ENCODE measurements at regions not wholly inside any gene's neighbourhood (a gene's known extent, or its start where the extent isn't known, plus 50 kb on each side); places are given as distances from the start of the nearest gene placed in this dataset.

DNA sequence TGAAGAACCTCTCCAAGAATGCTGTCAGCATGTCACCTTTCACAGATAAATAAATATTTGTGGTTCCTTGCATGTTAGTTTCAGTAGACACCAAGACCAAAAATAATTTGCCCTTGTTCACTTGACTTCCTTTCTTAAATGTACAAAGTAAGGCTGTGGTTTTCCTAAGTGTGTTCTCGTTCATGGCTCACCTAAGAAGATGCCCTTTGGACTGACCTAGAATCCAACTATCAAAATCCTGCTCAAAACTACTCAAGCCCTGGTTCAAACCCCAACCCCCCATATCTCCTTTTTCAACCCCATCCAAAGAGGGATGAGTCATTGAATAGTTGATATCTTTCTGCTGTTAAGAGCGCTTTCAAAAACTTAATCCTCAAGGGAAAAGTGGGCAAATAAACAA lies 247.8 kb upstream of the ZNF507 start:
- 65% methylated on average over 2 of the region's 2 CpGs for WGBS (ENCODE audit: low lambda C conversion rate, missing lambda C conversion rate)
- Histone ChIP-seq H3K27ac (no peak overlapping the region), H2AFZ (no peak overlapping the region), H3K4me3 (no peak overlapping the region), H3K36me3 (replicated peaks; ENCODE audit: insufficient read depth, low read depth) (no peaks in the 10 kb centered on the region), H3K9me3 (ENCODE audit: low read depth) (no peaks in the 10 kb centered on the region), H3K4me2 (no peak overlapping the region), H3K79me2 (no peaks in the 10 kb centered on the region), H3K4me1 (ENCODE audit: insufficient read depth) (no peaks in the 10 kb centered on the region), H3K27me3 (no peaks in the 10 kb centered on the region), H3K9me2 (replicated peaks; ENCODE audit: insufficient read depth) (no peaks in the 10 kb centered on the region), H4K20me1 (ENCODE audit: insufficient read depth, poor library complexity, severe bottlenecking) (no peaks in the 10 kb centered on the region)
- TF ChIP-seq, protein P1, sequence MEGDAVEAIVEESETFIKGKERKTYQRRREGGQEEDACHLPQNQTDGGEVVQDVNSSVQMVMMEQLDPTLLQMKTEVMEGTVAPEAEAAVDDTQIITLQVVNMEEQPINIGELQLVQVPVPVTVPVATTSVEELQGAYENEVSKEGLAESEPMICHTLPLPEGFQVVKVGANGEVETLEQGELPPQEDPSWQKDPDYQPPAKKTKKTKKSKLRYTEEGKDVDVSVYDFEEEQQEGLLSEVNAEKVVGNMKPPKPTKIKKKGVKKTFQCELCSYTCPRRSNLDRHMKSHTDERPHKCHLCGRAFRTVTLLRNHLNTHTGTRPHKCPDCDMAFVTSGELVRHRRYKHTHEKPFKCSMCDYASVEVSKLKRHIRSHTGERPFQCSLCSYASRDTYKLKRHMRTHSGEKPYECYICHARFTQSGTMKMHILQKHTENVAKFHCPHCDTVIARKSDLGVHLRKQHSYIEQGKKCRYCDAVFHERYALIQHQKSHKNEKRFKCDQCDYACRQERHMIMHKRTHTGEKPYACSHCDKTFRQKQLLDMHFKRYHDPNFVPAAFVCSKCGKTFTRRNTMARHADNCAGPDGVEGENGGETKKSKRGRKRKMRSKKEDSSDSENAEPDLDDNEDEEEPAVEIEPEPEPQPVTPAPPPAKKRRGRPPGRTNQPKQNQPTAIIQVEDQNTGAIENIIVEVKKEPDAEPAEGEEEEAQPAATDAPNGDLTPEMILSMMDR (IDR thresholded peaks at IDR 0.05; ENCODE audit: poor library complexity): no peak
- TF ChIP-seq EZH2phosphoT487 (IDR thresholded peaks at IDR 0.05; ENCODE audit: low read depth, severe bottlenecking, unreplicated experiment) (no peak), EZH2 (IDR thresholded peaks at IDR 0.05; ENCODE audit: borderline replicate concordance) (no peak)
- no peak for DNase-seq (ENCODE audit: low spot score)

DNA sequence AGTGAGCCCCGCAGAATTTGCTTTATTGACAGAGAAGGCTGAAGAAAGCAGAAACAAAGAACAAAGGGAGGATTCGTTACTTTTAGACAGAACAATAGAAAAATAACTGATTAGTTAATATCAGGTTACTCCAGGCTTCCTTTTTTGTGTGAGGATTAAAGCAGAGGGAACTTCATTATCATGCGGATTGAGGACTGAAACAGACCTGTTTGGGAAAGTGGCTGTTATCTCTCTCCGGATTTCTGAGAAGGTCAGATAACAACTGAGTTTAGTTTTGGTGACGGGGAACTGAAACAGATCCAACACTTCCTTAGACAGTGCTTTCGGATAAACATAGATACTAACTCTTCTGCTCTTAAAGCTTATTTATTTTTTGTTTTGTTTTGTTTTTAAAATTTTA lies 246.4 kb upstream of the ZNF507 start:
- Histone ChIP-seq H3K27ac (no peak overlapping the region), H3K4me2 (no peak overlapping the region), H3K4me1 (ENCODE audit: insufficient read depth) (no peaks in the 10 kb centered on the region), H4K20me1 (ENCODE audit: insufficient read depth, poor library complexity, severe bottlenecking) (no peaks in the 10 kb centered on the region), H3K79me2 (no peaks in the 10 kb centered on the region), H2AFZ (no peak overlapping the region), H3K9me2 (replicated peaks; ENCODE audit: insufficient read depth) (no peaks in the 10 kb centered on the region), H3K27me3 (no peaks in the 10 kb centered on the region), H3K9me3 (ENCODE audit: low read depth) (no peaks in the 10 kb centered on the region), H3K4me3 (no peak overlapping the region), H3K36me3 (replicated peaks; ENCODE audit: insufficient read depth, low read depth) (no peaks in the 10 kb centered on the region)
- 8% methylated on average over 6 of the region's 6 CpGs for WGBS (ENCODE audit: low lambda C conversion rate, missing lambda C conversion rate)
- DNase-seq (ENCODE audit: low spot score): no peak
- no peak for TF ChIP-seq EZH2 (IDR thresholded peaks at IDR 0.05; ENCODE audit: borderline replicate concordance)
- TF ChIP-seq EZH2phosphoT487 (IDR thresholded peaks at IDR 0.05; ENCODE audit: low read depth, severe bottlenecking, unreplicated experiment): no peak
- TF ChIP-seq, protein P1 (IDR thresholded peaks at IDR 0.05; ENCODE audit: poor library complexity): no peak

DNA sequence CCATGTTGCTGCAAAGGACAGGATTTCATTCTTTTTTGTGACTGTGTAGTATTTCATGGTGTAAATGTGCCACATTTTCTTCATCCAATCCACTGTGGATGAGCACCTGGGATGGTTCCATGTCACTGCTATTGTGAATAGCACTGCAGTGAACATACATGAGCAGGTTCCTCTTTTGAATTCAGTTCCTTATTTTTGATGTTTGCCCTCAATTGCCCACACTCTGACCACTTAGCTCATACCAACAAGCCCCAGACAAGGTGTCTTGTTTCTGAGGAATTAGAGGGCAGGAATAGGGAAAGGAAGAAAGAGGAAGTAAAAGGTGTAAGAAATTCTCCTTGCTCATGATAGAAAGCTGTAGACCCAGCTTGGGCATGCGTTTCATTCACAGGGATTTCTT lies 244.2 kb upstream of the ZNF507 start:
- DNase-seq (ENCODE audit: low spot score): no peak
- no peaks in the 10 kb centered on the region for H3K9me3 ChIP-seq (ENCODE audit: low read depth)
- no peak overlapping the region for H3K27ac ChIP-seq
- TF ChIP-seq EZH2phosphoT487 (IDR thresholded peaks at IDR 0.05; ENCODE audit: low read depth, severe bottlenecking, unreplicated experiment) (no peak), EZH2 (IDR thresholded peaks at IDR 0.05; ENCODE audit: borderline replicate concordance) (no peak)
- TF ChIP-seq, protein P1 (IDR thresholded peaks at IDR 0.05; ENCODE audit: poor library complexity): no peak
- H3K79me2 ChIP-seq: no peaks in the 10 kb centered on the region
- H3K27me3 ChIP-seq: no peaks in the 10 kb centered on the region
- no peak overlapping the region for H3K4me2 ChIP-seq
- H3K36me3 ChIP-seq (replicated peaks; ENCODE audit: insufficient read depth, low read depth): no peaks in the 10 kb centered on the region
- H3K9me2 ChIP-seq (replicated peaks; ENCODE audit: insufficient read depth): no peaks in the 10 kb centered on the region
- H3K4me3 ChIP-seq: no peak overlapping the region
- no peak overlapping the region for H2AFZ ChIP-seq
- 95% methylated on average over 1 of the region's 1 CpG for WGBS (ENCODE audit: low lambda C conversion rate, missing lambda C conversion rate)
- peaks cover 6% of the 10 kb centered on the region for H3K4me1 ChIP-seq (ENCODE audit: insufficient read depth)
- H4K20me1 ChIP-seq (ENCODE audit: insufficient read depth, poor library complexity, severe bottlenecking): no peaks in the 10 kb centered on the region

DNA sequence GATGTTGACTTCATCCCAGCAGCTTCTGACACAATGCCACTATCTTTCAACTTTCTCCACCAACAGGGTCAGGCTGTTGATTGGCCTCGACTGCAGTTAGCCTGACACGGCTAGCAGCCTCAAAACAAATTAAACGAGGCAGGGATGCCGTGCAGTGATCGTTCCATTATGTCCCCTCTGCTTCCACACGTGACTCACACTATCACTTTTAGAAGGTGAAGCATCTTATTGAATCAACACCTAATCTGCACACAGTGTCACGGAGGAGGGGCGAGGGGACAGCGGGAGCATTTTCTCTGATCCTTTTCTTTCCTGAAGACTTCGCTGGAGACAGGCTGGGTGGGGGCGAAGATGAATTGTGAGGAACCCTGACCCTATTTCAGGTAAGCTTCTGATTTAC lies 241.9 kb upstream of the ZNF507 start:
- H2AFZ ChIP-seq: no peak overlapping the region
- H3K4me3 ChIP-seq: no peak overlapping the region
- no peak for TF ChIP-seq EZH2 (IDR thresholded peaks at IDR 0.05; ENCODE audit: borderline replicate concordance)
- TF ChIP-seq, protein P1 (IDR thresholded peaks at IDR 0.05; ENCODE audit: poor library complexity): no peak
- no peak for TF ChIP-seq EZH2phosphoT487 (IDR thresholded peaks at IDR 0.05; ENCODE audit: low read depth, severe bottlenecking, unreplicated experiment)
- no peaks in the 10 kb centered on the region for H4K20me1 ChIP-seq (ENCODE audit: insufficient read depth, poor library complexity, severe bottlenecking)
- no peaks in the 10 kb centered on the region for H3K9me2 ChIP-seq (replicated peaks; ENCODE audit: insufficient read depth)
- H3K27me3 ChIP-seq: peaks cover 2% of the 10 kb centered on the region
- no peak for DNase-seq (ENCODE audit: low spot score)
- H3K79me2 ChIP-seq: no peaks in the 10 kb centered on the region
- H3K36me3 ChIP-seq (replicated peaks; ENCODE audit: insufficient read depth, low read depth): no peaks in the 10 kb centered on the region
- WGBS (ENCODE audit: low lambda C conversion rate, missing lambda C conversion rate): 75% methylated on average over 11 of the region's 11 CpGs
- no peak overlapping the region for H3K4me2 ChIP-seq
- H3K4me1 ChIP-seq (ENCODE audit: insufficient read depth): peaks cover 6% of the 10 kb centered on the region
- no peak overlapping the region for H3K27ac ChIP-seq
- H3K9me3 ChIP-seq (ENCODE audit: low read depth): no peaks in the 10 kb centered on the region
